Esophagus (tissue), 2 donors: ENCODE measurements at regions not wholly inside any gene's neighbourhood (a gene's known extent, or its start where the extent isn't known, plus 50 kb on each side); places are given as distances from the start of the nearest gene placed in this dataset.
"Not testable (repeated sequence)": the region's sequence is repeated elsewhere in the genome, so short reads cannot be mapped to it uniquely, and the experiment has no call there.

Source experiments
- H3K27ac ChIP-seq, 2 donors: one replicate each; pipeline ENCODE4 v1.5.1; 2013; ENCODE audit warnings: low read depth in 2 of 2, mild to moderate bottlenecking in 2 of 2, inconsistent platforms in 1 of 2, low read length in 1 of 2, moderate library complexity in 1 of 2
- H3K27me3 ChIP-seq, 2 donors: one replicate each; pipeline ENCODE4 v1.6.1; 2013; ENCODE audit warnings: low read length in 2 of 2, control low read depth in 1 of 2, mild to moderate bottlenecking in 1 of 2; ENCODE audit not compliant: insufficient read depth in 2 of 2, control insufficient read depth in 1 of 2
- H3K36me3 ChIP-seq, 2 donors: one replicate each; pipeline ENCODE4 v1.6.1; 2013; ENCODE audit warnings: low read length in 1 of 2; ENCODE audit not compliant: control insufficient read depth in 2 of 2, insufficient read depth in 2 of 2
- H3K4me1 ChIP-seq, 2 donors: one replicate each; pipeline ENCODE4 v1.6.1; 2013; ENCODE audit warnings: low read length in 1 of 2; ENCODE audit not compliant: control insufficient read depth in 2 of 2, insufficient read depth in 2 of 2
- H3K4me3 ChIP-seq, 2 donors: one replicate each; pipeline ENCODE4 v1.5.1; 2013; ENCODE audit warnings: low read length in 2 of 2, mild to moderate bottlenecking in 2 of 2, low read depth in 1 of 2, moderate library complexity in 1 of 2
- H3K9me3 ChIP-seq, 2 donors: one replicate each; pipeline ENCODE4 v1.6.1; 2013; ENCODE audit warnings: mild to moderate bottlenecking in 2 of 2, low read depth in 1 of 2, low read length in 1 of 2, moderate library complexity in 1 of 2; ENCODE audit not compliant: control insufficient read depth in 2 of 2, insufficient read depth in 1 of 2
- WGBS, 2 donors: extraction: QIAGEN DNeasy Blood & Tissue Kit; methylation state at CpG; one replicate each; pipeline ENCODE4 v1.1.7; 2013; 5-methylcytosine and 5-hydroxymethylcytosine counted together
- donor health status: healthy with polysubstance abuse.
- donor health status: Bipolar disorder and iron deficiency.

- Histone ChIP-seq H3K9me3 (no peaks in the 10 kb centered on the region), H3K4me1 (no peaks in the 10 kb centered on the region), H3K27me3 (no peaks in the 10 kb centered on the region), H3K36me3 (no peaks in the 10 kb centered on the region), H3K27ac (no peak overlapping the region), H3K4me3 (no peak overlapping the region)
- WGBS, 2 donors = 72 to 83% methylated on average over 5 of the region's 5 CpGs
These were observed 150.5 kb downstream of the CYP26A1 start for GRCh38 chr10:93224005-93224779.

- no peak overlapping the region for H3K27ac ChIP-seq
- no peaks in the 10 kb centered on the region for H3K27me3 ChIP-seq
- no peaks in the 10 kb centered on the region for H3K4me1 ChIP-seq
- H3K4me3 ChIP-seq = no peak overlapping the region
- no peaks in the 10 kb centered on the region for H3K9me3 ChIP-seq
- H3K36me3 ChIP-seq = no peaks in the 10 kb centered on the region
- WGBS, 2 donors = 61 to 74% methylated on average over 6 of the region's 6 CpGs
These were observed 152.2 kb downstream of the CYP26A1 start for GRCh38 chr10:93225938-93226337.

GRCh38 chr10:93226619-93227018, 152.9 kb downstream of the CYP26A1 start:
- H3K9me3 ChIP-seq = no peaks in the 10 kb centered on the region
- no peaks in the 10 kb centered on the region for H3K36me3 ChIP-seq
- WGBS, 2 donors = 73 to 77% methylated on average over 2 of the region's 2 CpGs
- no peaks in the 10 kb centered on the region for H3K4me1 ChIP-seq
- H3K27me3 ChIP-seq = no peaks in the 10 kb centered on the region
- H3K4me3 ChIP-seq = no peak overlapping the region
- no peak overlapping the region for H3K27ac ChIP-seq

- 88% methylated on average over 7 of the region's 7 CpGs for WGBS, 2 donors
- H3K27me3 ChIP-seq, H3K27ac ChIP-seq, H3K4me3 ChIP-seq, H3K4me1 ChIP-seq, H3K9me3 ChIP-seq, H3K36me3 ChIP-seq: not testable (repeated sequence)
These were observed 156.9 kb downstream of the CYP26A1 start for GRCh38 chr10:93230596-93230995.

GRCh38 chr10:93232159-93232558, 158.5 kb downstream of the CYP26A1 start:
- not testable (repeated sequence) for H3K4me1 ChIP-seq, H3K27ac ChIP-seq, H3K36me3 ChIP-seq, H3K4me3 ChIP-seq, H3K27me3 ChIP-seq, H3K9me3 ChIP-seq
- WGBS, 2 donors = 85 to 86% methylated on average over 2 of the region's 2 CpGs

- 92 to 95% methylated on average over 4 of the region's 4 CpGs for WGBS, 2 donors
- H3K9me3 ChIP-seq, H3K36me3 ChIP-seq, H3K27ac ChIP-seq, H3K4me3 ChIP-seq, H3K27me3 ChIP-seq, H3K4me1 ChIP-seq: not testable (repeated sequence)
These were observed 161.2 kb downstream of the CYP26A1 start for GRCh38 chr10:93234940-93235339.

- no peak overlapping the region for H3K4me3 ChIP-seq
- 64 to 65% methylated on average over 3 of the region's 3 CpGs for WGBS, 2 donors
- peaks cover 0 to 2% of the 10 kb centered on the region in 2 donors for H3K4me1 ChIP-seq
- H3K36me3 ChIP-seq = no peaks in the 10 kb centered on the region
- H3K9me3 ChIP-seq = no peaks in the 10 kb centered on the region
- H3K27ac ChIP-seq = no peak overlapping the region
- H3K27me3 ChIP-seq = no peaks in the 10 kb centered on the region
These were observed 162.0 kb downstream of the CYP26A1 start for GRCh38 chr10:93235686-93236085.

GRCh38 chr10:93236393-93237040, 162.8 kb downstream of the CYP26A1 start:
- Histone ChIP-seq H3K27me3 (no peaks in the 10 kb centered on the region), H3K9me3 (no peaks in the 10 kb centered on the region), H3K27ac (no peak overlapping the region), H3K4me1 (peaks cover 0 to 2% of the 10 kb centered on the region in 2 donors), H3K4me3 (no peak overlapping the region), H3K36me3 (no peaks in the 10 kb centered on the region)
- 42 to 52% methylated on average over 4 of the region's 4 CpGs for WGBS, 2 donors

GRCh38 chr10:93245147-93245546, 171.5 kb downstream of the CYP26A1 start:
- Histone ChIP-seq H3K27ac (no peak overlapping the region), H3K4me1 (peaks cover 0 to under 1% of the 10 kb centered on the region in 2 donors), H3K4me3 (no peak overlapping the region), H3K9me3 (peaks cover 0 to 4% of the 10 kb centered on the region in 2 donors), H3K27me3 (no peaks in the 10 kb centered on the region), H3K36me3 (no peaks in the 10 kb centered on the region)
- WGBS, 2 donors = 15 to 47% methylated on average over 1 of the region's 1 CpG

- Histone ChIP-seq H3K27me3 (no peaks in the 10 kb centered on the region), H3K4me3 (no peak overlapping the region), H3K27ac (no peak overlapping the region), H3K4me1 (peaks cover 0 to 2% of the 10 kb centered on the region in 2 donors), H3K36me3 (no peaks in the 10 kb centered on the region), H3K9me3 (peaks cover 0 to 4% of the 10 kb centered on the region in 2 donors)
- 41 to 46% methylated on average over 8 of the region's 8 CpGs for WGBS, 2 donors
These were observed 172.1 kb downstream of the CYP26A1 start for GRCh38 chr10:93245779-93246178.
